CD4-positive, alpha-beta T cell treated with Interleukin-4 for 4 hours (primary cell): ENCODE measurements at regions not wholly inside any gene's neighbourhood (a gene's known extent, or its start where the extent isn't known, plus 50 kb on each side); places are given as distances from the start of the nearest gene placed in this dataset.

Experiments
- DNase-seq: peaks from one replicate; pipeline ENCODE4 v3.0.0-alpha.2; 2020

GRCh38 chr16:65219786-65220185 lies 97.9 kb upstream of the CDH11 start:
- DNase-seq = no peak

GRCh38 chr16:65218348-65218747 lies 96.5 kb upstream of the CDH11 start:
- no peak for DNase-seq

GRCh38 chr16:65213866-65214595 lies 92.2 kb upstream of the CDH11 start:
- no peak for DNase-seq

DNA sequence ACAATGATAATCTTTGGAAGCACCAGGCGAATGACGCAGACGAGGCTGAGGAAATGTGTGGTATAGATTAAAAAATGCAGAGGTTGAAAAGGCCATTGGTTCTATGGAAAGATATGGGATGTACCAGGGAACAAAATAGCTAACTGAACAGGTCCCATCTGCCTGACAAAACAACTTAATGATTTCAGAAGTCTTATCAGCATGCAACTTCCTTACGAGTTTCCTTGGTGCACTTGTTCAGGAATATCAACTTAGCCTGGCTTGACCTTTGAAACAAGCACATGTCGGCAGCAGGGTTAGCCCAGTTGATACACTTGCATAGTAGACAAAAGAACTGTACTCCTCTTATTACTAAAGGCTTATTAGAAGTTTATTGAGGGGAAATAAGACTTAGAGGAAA lies 90.9 kb upstream of the CDH11 start:
- no peak for DNase-seq

DNA sequence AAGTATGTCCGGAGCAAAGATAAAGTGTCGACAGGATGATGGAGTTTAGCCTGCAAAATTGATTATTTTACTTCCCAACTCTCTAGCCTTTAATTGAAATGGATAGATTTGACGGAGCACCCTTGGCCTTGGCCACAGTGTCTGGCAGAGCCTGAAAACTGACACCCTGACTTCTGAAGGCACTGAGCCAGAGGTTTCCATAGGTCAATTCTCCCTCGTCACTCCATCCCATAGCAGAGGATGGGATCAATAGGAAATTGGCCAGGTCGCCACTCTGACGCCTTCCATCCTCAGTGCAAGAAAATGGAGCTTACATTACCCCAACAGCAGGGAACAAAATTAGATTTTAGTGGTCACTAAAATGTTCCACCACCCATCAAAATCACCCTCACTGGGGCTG lies 90.4 kb upstream of the CDH11 start:
- DNase-seq = no peak

- DNase-seq = no peak
Measured at GRCh38 chr16:65202461-65202860, 80.6 kb upstream of the CDH11 start.

DNA sequence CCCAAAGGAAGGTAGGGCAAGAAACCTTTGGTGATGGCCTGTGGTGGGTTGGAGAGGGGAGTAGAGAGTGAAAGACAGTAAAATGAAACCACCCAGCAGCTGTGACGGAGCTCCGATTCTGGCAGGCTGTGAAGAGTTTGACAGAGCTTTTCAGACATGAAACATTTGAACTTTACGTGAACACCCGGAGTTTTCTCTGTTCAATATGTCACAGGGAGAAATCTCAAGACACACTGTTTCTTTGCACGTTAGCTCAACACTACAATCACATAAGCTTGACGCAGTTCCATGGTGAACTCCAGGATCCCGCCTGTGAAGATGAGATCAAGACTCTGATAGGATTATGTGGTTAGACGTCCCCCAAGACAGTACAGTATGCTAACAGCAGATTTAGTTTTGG lies 79.6 kb upstream of the CDH11 start:
- no peak for DNase-seq

DNA sequence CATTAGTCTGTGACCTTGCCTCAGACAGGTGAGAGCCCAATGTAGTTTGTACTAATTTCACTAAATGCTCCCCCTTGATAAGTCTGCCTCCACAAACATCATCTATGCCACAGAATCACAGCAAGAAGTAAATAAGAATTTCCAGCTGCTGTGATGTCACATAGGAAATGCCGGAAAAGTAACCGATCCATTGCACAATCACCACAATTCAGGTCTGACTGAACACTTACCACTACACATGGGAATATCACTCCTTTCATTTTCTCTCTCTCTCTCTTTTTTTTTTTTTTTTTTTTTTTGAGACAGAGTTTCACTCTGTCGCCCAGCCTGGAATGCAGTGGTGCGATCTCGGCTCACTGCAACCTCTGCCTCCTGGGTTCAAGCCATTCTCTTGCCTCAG lies 79.0 kb upstream of the CDH11 start:
- DNase-seq = no peak

GRCh38 chr16:65200156-65200773 lies 78.4 kb upstream of the CDH11 start:
- DNase-seq = no peak

- DNase-seq = no peak
Measured at GRCh38 chr16:65196420-65197075, 74.7 kb upstream of the CDH11 start.

DNA sequence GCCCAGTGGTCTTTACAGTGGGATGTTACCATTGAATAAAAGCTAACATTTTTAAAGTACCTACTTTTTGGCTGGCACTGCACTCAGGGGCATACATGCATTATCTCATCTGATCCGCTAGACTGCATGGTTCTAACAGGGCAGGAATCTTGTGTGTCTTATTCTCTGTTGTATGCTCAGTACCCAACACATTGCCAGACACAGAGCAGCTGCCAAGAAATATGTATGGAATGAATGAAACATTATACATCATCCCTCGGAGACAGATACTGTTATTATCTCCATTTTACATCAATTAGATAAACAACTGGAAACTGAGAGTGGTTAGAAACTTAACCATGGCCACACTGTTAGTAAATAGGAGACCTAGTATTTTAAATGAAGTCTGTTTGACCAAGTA lies 74.1 kb upstream of the CDH11 start:
- DNase-seq = no peak

DNA sequence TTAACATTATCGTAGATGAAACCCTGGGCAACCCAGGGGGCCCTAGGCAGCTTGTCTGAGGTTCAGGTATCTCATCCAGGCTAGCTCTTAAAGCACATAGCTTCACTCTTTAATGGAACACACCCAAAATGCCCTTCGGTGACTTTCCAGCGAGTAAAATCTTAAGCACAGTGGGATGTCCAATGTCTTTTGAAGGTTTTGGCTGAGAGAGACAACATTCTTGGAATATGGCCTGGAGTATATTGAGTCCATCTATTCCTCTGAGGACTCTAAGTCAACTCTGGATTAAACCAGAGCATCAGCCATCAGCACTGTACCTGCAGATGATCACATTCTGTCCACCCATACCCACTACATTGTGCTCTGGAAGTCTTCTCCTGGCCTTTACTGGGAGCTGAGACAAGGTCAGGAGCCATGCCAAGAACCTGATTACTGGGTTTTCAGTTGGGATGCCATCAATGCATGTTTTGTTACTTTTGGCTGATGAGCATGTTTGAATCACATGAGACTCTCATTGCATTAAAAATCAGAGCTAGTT lies 63.4 kb upstream of the CDH11 start:
- DNase-seq = no peak

DNA sequence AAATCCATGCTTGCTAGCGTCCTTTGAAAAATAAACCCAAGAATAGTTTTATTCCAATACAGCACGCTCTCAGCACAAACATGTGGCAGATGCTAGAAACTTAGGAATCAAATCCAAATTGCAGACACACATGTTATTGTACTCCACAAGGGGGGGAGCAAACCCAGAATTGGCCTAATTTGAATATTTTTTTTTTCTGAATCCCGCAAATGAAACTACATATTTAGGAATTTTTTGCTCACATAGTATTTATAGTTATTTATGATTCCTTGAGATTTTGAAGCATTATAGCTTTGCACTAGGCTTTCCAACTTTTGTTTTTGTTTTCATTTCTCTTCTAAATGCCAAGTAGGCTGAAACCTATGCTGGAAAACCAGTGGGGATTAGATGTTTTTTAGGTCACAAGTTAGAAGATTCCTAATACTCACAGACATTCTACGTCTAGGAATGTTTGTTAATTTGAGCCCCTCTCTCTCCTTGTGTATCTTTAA lies 59.3 kb upstream of the CDH11 start:
- no peak for DNase-seq

DNA sequence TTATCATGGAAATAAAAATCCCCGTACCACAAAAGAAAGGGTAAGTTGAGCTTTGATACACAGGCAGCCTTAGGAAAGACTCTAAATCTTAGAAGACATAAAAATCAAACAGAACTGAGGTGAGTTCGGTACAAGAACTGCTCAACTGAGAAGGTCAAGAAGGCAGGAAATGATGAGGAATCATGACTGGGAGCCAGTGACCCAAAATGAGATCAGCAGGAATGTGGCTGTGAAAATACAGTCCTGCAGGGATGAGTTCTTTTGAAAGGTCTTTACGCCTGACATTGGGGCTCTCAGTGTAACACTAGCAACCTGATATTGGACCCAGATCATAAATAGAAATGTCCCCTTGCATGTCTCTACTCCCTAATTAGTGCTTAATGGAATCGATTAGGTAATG lies 56.3 kb upstream of the CDH11 start:
- no peak for DNase-seq

- DNase-seq = no peak
Measured at GRCh38 chr16:65176603-65177002, 54.7 kb upstream of the CDH11 start.

GRCh38 chr16:65172356-65172755 lies 50.5 kb upstream of the CDH11 start:
- DNase-seq = no peak
